PC-9 (cell line): ENCODE measurements at regions not wholly inside any gene's neighbourhood (a gene's known extent, or its start where the extent isn't known, plus 50 kb on each side); places are given as distances from the start of the nearest gene placed in this dataset.

Source experiments
- BruUV-seq: library from RNA; stranded (reverse); fragments of 400-500 nt; replicated peaks from 2 replicates; lab custom pipeline; 2021; lab: Mats Ljungman, UMichigan
- CTCF ChIA-PET: fragments of 300-600 bp; sonication (Branson Sonifier 250); formaldehyde crosslinking; loops from one replicate; lab custom pipeline; 2022; ENCODE audit warnings: antibody characterized with exemption; lab: Charles Lee
- POLR2A ChIA-PET: fragments of 300-600 bp; sonication (Branson Sonifier 250); formaldehyde crosslinking; loops from one replicate; lab custom pipeline; 2022; ENCODE audit warnings: antibody characterized with exemption; ENCODE audit not compliant: unreplicated experiment; lab: Charles Lee
- DNase-seq, 2 experiments: peaks; one replicate each; pipeline versions ENCODE4 v3.0.0 to v3.0.0-alpha.2; 2015 to 2022; ENCODE audit warnings: mixed read lengths in 1 of 2
- H2AFZ ChIP-seq: fragments of 200-600 bp; sonication (generic); 2 replicates; pipeline ENCODE4 v1.8.1; 2017; ENCODE audit warnings: antibody characterized with exemption
- H3F3A ChIP-seq: fragments of 200-600 bp; sonication (generic); 2 replicates; pipeline ENCODE4 v1.8.1; 2017; ENCODE audit warnings: antibody characterized with exemption, mild to moderate bottlenecking, low read depth; ENCODE audit not compliant: insufficient read depth
- H3K27ac ChIP-seq: fragments of 200-600 bp; sonication (generic); 2 replicates; pipeline ENCODE4 v1.6.1; 2016; ENCODE audit warnings: mixed run types
- H3K27me3 ChIP-seq: fragments of 200-600 bp; sonication (generic); 2 replicates; pipeline ENCODE4 v1.6.1; 2016; ENCODE audit warnings: low read depth, mixed run types; ENCODE audit not compliant: insufficient read depth
- H3K36me3 ChIP-seq: fragments of 200-600 bp; sonication (generic); 2 replicates; pipeline ENCODE4 v1.6.1; 2016; ENCODE audit warnings: low read depth, mixed run types
- H3K4me1 ChIP-seq: fragments of 200-600 bp; sonication (generic); replicated peaks from 2 replicates; pipeline ENCODE4 v1.6.1; 2016; ENCODE audit warnings: mixed run types; ENCODE audit not compliant: insufficient read depth
- H3K4me2 ChIP-seq: fragments of 200-600 bp; sonication (generic); 2 replicates; pipeline ENCODE4 v1.6.1; 2017; ENCODE audit warnings: mixed run types
- H3K4me3 ChIP-seq: fragments of 200-600 bp; sonication (generic); 2 replicates; pipeline ENCODE4 v1.6.1; 2016; ENCODE audit warnings: mixed run types
- H3K79me2 ChIP-seq: fragments of 200-600 bp; sonication (generic); 2 replicates; pipeline ENCODE4 v1.6.1; 2017; ENCODE audit warnings: low read depth, mixed run types
- H3K9me2 ChIP-seq: fragments of 200-600 bp; sonication (generic); 2 replicates; pipeline ENCODE4 v1.8.1; 2017; ENCODE audit warnings: mild to moderate bottlenecking; ENCODE audit not compliant: insufficient read depth
- H3K9me3 ChIP-seq: fragments of 200-600 bp; sonication (generic); 2 replicates; pipeline ENCODE4 v1.8.1; 2016; ENCODE audit warnings: low read depth; ENCODE audit not compliant: insufficient read depth
- H4K20me1 ChIP-seq: fragments of 200-600 bp; sonication (generic); 2 replicates; pipeline ENCODE4 v1.8.1; 2017; ENCODE audit not compliant: insufficient read depth
- CTCF ChIP-seq: fragments of 200-600 bp; sonication (generic); conservative IDR thresholded peaks from 2 replicates; pipeline ENCODE4 v1.6.1; 2017; ENCODE audit warnings: mixed run types, antibody characterized with exemption, mild to moderate bottlenecking, moderate library complexity
- EZH2 ChIP-seq: fragments of 200-600 bp; sonication (generic); IDR thresholded peaks from 2 replicates; pipeline ENCODE4 v1.8.0; 2017; ENCODE audit warnings: antibody characterized with exemption, low read depth
- intact Hi-C: fragments of 100-400 bp; cut with micrococcal nuclease; formaldehyde crosslinking; loops from one replicate; pipeline ENCODE4 v1.10.0; 2022; ENCODE audit not compliant: unreplicated experiment

- Histone ChIP-seq H3K9me2 (no peaks in the 10 kb centered on the region), H3F3A (no peaks in the 10 kb centered on the region), H3K9me3 (no peaks in the 10 kb centered on the region), H3K79me2 (no peaks in the 10 kb centered on the region), H3K4me3 (no peak overlapping the region), H3K4me2 (no peak overlapping the region), H3K27me3 (peaks cover 97% of the 10 kb centered on the region), H4K20me1 (no peaks in the 10 kb centered on the region), H3K36me3 (no peaks in the 10 kb centered on the region), H2AFZ (no peak overlapping the region), H3K27ac (no peak overlapping the region), H3K4me1 (no peaks in the 10 kb centered on the region)
- no peak for DNase-seq
- no TSS peak for BruUV-seq
- no peak for TF ChIP-seq CTCF
- no peak for TF ChIP-seq EZH2
- ChIA-PET CTCF (no interaction called here), POLR2A (no interaction called here)
- intact Hi-C loops: no loop called here
Measured at GRCh38 chr2:239789711-239790110, 235.4 kb downstream of the NDUFA10 start.

- no peak overlapping the region for H3K4me2 ChIP-seq
- H3F3A ChIP-seq: no peaks in the 10 kb centered on the region
- no peaks in the 10 kb centered on the region for H4K20me1 ChIP-seq
- intact Hi-C loops: no loop called here
- no TSS peak for BruUV-seq
- H3K9me3 ChIP-seq: no peaks in the 10 kb centered on the region
- no peaks in the 10 kb centered on the region for H3K9me2 ChIP-seq
- peaks cover 93% of the 10 kb centered on the region for H3K27me3 ChIP-seq
- ChIA-PET CTCF (no interaction called here), POLR2A (no interaction called here)
- no peaks in the 10 kb centered on the region for H3K79me2 ChIP-seq
- no peak overlapping the region for H3K27ac ChIP-seq
- no peaks in the 10 kb centered on the region for H3K36me3 ChIP-seq
- no peak overlapping the region for H3K4me3 ChIP-seq
- H3K4me1 ChIP-seq: no peaks in the 10 kb centered on the region
- DNase-seq: no peak
- no peak for TF ChIP-seq EZH2
- TF ChIP-seq CTCF: no peak
- H2AFZ ChIP-seq: no peak overlapping the region
Measured at GRCh38 chr2:239788576-239789098, 236.5 kb downstream of the NDUFA10 start.

GRCh38 chr2:239787538-239788050 is 237.5 kb downstream of the NDUFA10 start:
- TF ChIP-seq EZH2 (no peak), CTCF (no peak)
- no peaks in the 10 kb centered on the region for H3K36me3 ChIP-seq
- H2AFZ ChIP-seq: no peak overlapping the region
- ChIA-PET CTCF (no interaction called here), POLR2A (no interaction called here)
- H3K9me2 ChIP-seq: no peaks in the 10 kb centered on the region
- peaks cover 89% of the 10 kb centered on the region for H3K27me3 ChIP-seq
- no peaks in the 10 kb centered on the region for H3F3A ChIP-seq
- intact Hi-C loops: no loop called here
- no peak overlapping the region for H3K4me3 ChIP-seq
- BruUV-seq: no TSS peak
- H3K79me2 ChIP-seq: no peaks in the 10 kb centered on the region
- no peaks in the 10 kb centered on the region for H4K20me1 ChIP-seq
- no peaks in the 10 kb centered on the region for H3K9me3 ChIP-seq
- no peak overlapping the region for H3K4me2 ChIP-seq
- DNase-seq: no peak
- H3K4me1 ChIP-seq: no peaks in the 10 kb centered on the region
- H3K27ac ChIP-seq: no peak overlapping the region
